ENCODE measurements at regions not wholly inside any gene's neighbourhood (a gene's known extent, or its start where the extent isn't known, plus 50 kb on each side); places are given as distances from the start of the nearest gene placed in this dataset.

GRCh38 chr3:126266850-126267168 lies 86.4 kb upstream of the ALDH1L1 start:
- no peak for DNase-seq (ENCODE audit: low spot score)

DNA sequence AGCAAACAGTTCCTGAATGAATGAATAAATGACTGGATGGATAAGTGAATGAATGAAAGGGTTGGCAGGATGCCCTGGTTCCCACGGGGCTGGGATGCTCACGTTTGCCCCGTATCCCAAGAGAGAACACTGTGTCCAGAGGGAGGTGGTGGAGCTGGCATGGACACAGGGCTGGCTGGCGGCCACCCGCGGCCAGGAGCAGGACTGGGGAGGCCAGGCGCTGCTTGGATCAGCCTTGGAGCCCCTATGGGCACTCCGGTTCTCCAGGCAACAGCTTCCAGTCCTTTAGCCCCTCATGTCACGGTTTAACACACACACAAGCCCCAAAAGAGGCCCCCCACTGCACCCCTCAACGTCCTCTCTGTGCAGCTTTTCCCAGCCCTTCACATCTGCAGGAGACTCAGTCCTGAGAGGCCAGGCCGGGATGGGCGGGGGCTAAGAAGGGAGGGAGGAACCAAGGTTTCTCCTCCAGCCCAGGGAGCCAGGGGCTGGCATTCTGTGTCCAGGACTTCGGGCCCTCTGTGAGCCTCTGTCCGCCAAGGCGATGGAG lies 86.0 kb upstream of the ALDH1L1 start:
- DNase-seq (ENCODE audit: low spot score), result peak; percentile 42

DNA sequence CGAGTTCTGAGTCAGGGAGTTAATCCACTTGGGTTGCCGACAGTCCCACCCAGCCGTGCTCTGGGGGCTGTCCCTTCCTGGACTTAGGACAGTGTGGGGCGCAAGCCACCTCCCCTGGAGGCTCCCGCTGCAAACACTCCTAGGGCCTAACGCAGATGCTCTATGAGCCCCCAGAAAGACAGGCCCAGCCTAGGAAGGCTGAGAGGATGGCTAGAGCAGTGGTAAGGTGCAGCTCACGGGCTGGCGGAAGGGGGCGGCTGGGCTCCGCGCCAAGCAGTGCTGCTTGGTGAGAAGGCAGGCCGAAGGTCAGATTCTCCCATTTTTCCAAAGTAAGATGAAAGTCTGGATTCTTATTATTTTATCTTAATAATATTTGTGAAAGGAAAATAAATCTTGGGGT lies 84.6 kb upstream of the ALDH1L1 start:
- no peak for DNase-seq (ENCODE audit: low spot score)

- no peak for DNase-seq (ENCODE audit: low spot score)
These were observed 84.0 kb upstream of the ALDH1L1 start for GRCh38 chr3:126264381-126264780.

DNA sequence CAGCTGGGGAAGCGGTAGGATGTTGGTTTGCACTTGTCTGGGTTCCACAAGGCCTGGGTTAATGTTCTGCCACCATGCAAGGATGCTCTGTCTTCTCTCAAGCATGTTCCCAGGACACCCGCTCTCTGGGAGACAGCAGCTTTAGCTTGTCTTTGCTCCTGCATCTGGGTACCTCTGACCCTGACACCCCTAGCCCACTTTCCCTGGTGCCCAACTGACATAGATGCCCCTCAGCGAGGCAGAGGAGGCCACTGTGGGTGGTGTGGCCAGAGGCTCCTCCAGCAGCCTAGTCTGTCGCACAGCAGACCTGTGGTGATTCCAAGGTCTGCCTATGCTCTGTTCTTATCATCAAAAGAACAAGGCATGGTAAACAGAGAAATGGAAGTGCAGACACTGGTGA lies 83.6 kb upstream of the ALDH1L1 start:
- no peak for DNase-seq (ENCODE audit: low spot score)

DNA sequence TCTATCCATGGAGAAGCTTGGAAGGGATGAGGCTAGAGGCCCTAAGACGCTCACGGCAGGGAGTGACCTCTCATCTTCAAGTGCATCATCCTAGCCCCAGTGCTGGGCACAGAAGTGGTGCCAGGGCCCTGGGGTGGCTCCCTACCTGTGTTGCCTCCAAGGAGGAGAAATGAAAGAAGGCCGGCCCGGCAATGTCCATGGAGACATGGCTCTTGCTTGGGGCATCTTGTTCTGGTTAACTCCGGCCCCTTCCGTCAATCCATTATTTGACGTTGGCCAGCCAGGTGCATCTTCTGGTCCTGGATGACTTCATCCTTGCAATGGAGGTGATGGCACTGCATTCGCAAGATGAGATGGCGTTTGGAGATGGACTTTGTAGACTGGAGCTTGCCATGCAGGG lies 83.2 kb upstream of the ALDH1L1 start:
- no peak for DNase-seq (ENCODE audit: low spot score)

DNA sequence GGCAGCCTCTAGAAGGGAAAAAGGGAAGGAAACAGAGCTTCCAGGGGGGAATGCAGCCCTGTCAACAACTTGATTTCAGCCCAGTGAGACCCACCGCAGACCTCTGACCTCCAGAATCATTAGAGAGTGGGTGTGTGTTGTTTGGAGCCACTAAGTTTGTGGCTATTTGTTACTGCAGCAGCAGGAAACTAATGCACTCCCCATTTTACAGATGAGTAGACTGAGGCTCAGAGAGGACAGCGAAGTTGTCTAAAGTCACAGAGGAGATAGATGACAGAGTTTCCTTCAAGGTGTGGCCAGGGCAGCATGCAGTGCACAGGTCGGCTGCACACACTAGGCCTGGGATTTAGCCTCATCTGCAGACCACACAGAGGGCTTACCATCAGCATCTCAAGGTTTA lies 81.8 kb upstream of the ALDH1L1 start:
- no peak for DNase-seq (ENCODE audit: low spot score)

DNA sequence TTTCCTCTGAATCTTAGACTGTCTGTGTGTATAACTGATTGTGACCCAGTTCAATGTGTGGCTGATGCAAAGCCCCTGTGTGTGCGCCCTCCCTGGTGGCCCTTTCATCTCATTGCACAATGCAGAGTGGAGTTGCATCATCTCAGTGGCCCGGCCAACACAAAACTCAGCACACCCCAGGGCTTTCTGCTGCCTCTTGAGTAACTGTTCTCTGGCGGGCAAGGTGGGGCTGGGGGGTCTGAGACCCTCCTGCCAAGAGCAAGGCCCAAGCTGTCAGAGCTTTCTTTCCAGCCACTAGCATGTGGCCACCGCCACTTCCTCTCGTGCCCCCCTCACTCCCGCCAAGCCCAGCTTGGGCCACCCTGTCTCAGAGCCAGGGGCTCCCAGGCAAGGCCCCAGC lies 80.7 kb upstream of the ALDH1L1 start:
- DNase-seq (ENCODE audit: low spot score), result peak; percentile 67

- DNase-seq (ENCODE audit: low spot score), result peak; percentile 53
These were observed 79.3 kb upstream of the ALDH1L1 start for GRCh38 chr3:126259411-126260391.

DNA sequence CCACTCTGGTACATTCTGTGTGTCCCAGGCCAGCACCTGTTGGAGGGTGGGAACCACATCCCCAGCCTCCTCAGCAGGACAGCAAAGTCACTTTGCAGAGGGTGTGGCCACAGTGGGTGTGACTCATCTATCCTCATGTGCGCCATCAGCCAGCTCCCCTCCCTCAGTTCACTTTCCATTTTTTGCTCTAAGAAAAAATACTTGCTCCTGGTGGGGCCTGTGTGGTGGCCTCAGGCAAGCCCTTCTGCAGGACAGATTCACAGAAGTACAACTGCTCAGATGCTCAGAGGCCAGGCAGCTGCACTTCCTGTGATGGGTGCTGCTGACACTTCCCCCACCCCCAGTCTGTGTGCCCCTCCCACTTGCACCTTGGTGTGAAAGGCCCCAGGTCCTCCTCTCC lies 78.3 kb upstream of the ALDH1L1 start:
- no peak for DNase-seq (ENCODE audit: low spot score)

DNA sequence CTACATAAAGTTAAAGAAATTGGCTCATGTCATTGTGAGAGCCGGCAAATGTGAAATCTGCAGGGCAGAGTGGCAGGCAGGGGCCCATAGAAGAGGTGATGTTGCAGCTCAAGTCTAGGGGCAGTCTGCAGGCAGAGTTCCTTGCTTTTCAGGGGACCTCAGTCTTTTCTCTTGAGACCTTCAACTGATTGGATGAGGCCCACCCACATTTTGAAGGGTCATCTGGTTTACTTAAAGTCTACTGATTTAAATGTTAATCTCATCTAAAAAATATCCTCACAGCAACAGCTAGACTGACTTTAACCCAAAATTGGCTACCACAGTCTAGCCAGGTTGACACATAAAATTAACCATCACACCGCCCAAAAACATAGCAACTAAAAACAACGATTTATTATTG lies 77.6 kb upstream of the ALDH1L1 start:
- no peak for DNase-seq (ENCODE audit: low spot score)

DNA sequence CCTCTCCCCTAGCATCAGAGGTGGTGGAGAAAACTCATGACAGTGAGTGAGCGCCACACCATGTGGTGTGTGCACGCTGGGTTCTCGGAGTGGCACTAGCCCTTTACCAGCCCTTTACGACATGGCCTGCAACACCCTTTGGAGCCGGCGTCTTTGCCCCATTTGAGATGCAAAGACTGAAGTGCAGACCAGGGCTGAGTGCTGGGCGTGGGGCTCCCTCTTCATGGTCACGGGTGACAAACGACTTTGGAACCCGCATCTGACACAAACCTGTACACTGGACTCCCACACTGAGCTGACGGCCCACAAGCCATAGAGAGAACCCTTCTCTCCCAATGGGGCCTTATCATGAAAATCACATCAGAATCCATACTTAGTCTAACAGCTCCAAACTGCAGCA lies 76.8 kb upstream of the ALDH1L1 start:
- no peak for DNase-seq (ENCODE audit: low spot score)

GRCh38 chr3:126256251-126256650 lies 75.9 kb upstream of the ALDH1L1 start:
- no peak for DNase-seq (ENCODE audit: low spot score)

GRCh38 chr3:126253072-126253471 lies 72.7 kb upstream of the ALDH1L1 start:
- DNase-seq (ENCODE audit: low spot score), result no peak

- no peak for DNase-seq (ENCODE audit: low spot score)
These were observed 72.0 kb upstream of the ALDH1L1 start for GRCh38 chr3:126252373-126252772.

- DNase-seq (ENCODE audit: low spot score), result peak; percentile 58
These were observed 65.7 kb upstream of the ALDH1L1 start for GRCh38 chr3:126245811-126246727.
